ENCODE measurements at regions not wholly inside any gene's neighbourhood (a gene's known extent, or its start where the extent isn't known, plus 50 kb on each side); places are given as distances from the start of the nearest gene placed in this dataset.

- Histone ChIP-seq H3K79me1 (replicated peaks; ENCODE audit: low read length, poor library complexity, severe bottlenecking) (no peaks in the 10 kb centered on the region), H4K8ac (ENCODE audit: low read length) (no peak overlapping the region), H3K9me3 (ENCODE audit: control insufficient read depth, low read length) (peaks cover 12% of the 10 kb centered on the region), H2BK5ac (ENCODE audit: low read depth, low read length, poor library complexity, severe bottlenecking) (no peak overlapping the region), H3K4me1 (ENCODE audit: control insufficient read depth, insufficient read depth, low read depth, low read length) (no peaks in the 10 kb centered on the region), H3K4ac (ENCODE audit: low read depth in 1 of 2, low read length in 2 of 2) (no peak overlapping the region), H2BK120ac (ENCODE audit: low read depth, low read length) (no peak overlapping the region), H3K23ac (ENCODE audit: low read length in 2 of 2) (no peak overlapping the region), H3K18ac (ENCODE audit: low read depth in 1 of 2, low read length in 2 of 2) (no peak overlapping the region), H3K4me3 (ENCODE audit: insufficient read depth in 1 of 2, low read depth in 1 of 2, low read length in 2 of 2) (no peak overlapping the region), H3K9ac (ENCODE audit: low read length) (no peak overlapping the region), H3K36me3 (ENCODE audit: control insufficient read depth in 1 of 2, insufficient read depth in 2 of 2, low read depth in 1 of 2, low read length in 2 of 2) (no peaks in the 10 kb centered on the region), H2BK12ac (ENCODE audit: low read length in 2 of 2) (no peak overlapping the region), H3K4me2 (ENCODE audit: low read length, poor library complexity, severe bottlenecking) (no peak overlapping the region), H3K27ac (ENCODE audit: low read length, poor library complexity, severe bottlenecking) (no peak overlapping the region), H2AK5ac (ENCODE audit: low read length, severe bottlenecking) (no peak overlapping the region), H2AFZ (ENCODE audit: low read depth, low read length) (no peak overlapping the region), H3K27me3 (ENCODE audit: control insufficient read depth in 1 of 2, insufficient read depth in 1 of 2, low read length in 2 of 2) (no peaks in the 10 kb centered on the region), H4K91ac (ENCODE audit: low read length) (no peak overlapping the region), H2BK15ac (ENCODE audit: low read depth, poor library complexity, severe bottlenecking) (no peak overlapping the region), H3K14ac (ENCODE audit: low read length in 2 of 2) (no peak overlapping the region)
- no peak for DNase-seq
- WGBS: 72% methylated on average over 1 of the region's 2 CpGs
Measured at GRCh38 chr1:106278716-106279115, 777.8 kb upstream of the PRMT6 start.

DNA sequence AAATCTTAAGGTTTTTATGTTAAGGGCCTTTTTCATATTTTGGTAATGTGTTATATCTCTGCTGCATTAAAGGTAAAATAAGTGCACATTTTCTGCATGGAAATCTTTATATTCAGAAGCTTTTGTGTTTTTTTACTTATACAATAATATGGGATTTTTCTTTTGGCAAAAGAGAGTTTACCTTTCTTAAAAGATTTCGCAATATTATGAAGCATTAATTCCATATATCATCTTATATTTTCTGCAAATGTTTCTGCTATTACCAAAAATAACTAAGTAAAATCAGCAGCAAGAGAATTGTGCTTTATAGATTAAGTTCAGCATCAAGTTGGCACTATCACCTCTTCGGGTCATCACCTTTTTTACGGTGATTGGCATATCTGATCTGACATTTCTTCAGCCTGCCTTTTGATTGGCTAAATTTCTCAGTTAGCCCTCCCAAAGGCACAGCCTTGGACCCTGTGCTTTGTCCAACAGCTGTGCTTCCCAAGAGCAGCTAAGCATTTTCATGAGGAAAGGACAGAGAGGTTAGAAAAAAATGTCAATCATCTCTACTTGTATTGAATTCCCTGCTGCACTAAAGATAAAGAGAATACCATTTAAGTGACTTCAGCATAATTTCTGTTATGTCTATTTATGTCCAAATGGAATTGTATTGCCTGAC lies 767.1 kb upstream of the PRMT6 start:
- DNase-seq: no peak
- Histone ChIP-seq H2BK5ac (ENCODE audit: low read depth, low read length, poor library complexity, severe bottlenecking) (no peak overlapping the region), H3K4me3 (ENCODE audit: insufficient read depth in 1 of 2, low read depth in 1 of 2, low read length in 2 of 2) (no peak overlapping the region), H2BK12ac (ENCODE audit: low read length in 2 of 2) (no peak overlapping the region), H3K18ac (ENCODE audit: low read depth in 1 of 2, low read length in 2 of 2) (no peak overlapping the region), H3K14ac (ENCODE audit: low read length in 2 of 2) (no peak overlapping the region), H3K4me1 (ENCODE audit: control insufficient read depth, insufficient read depth, low read depth, low read length) (no peaks in the 10 kb centered on the region), H3K9me3 (ENCODE audit: control insufficient read depth, low read length) (no peaks in the 10 kb centered on the region), H2BK15ac (ENCODE audit: low read depth, poor library complexity, severe bottlenecking) (no peak overlapping the region), H3K4me2 (ENCODE audit: low read length, poor library complexity, severe bottlenecking) (no peak overlapping the region), H3K9ac (ENCODE audit: low read length) (no peak overlapping the region), H3K27me3 (ENCODE audit: control insufficient read depth in 1 of 2, insufficient read depth in 1 of 2, low read length in 2 of 2) (no peaks in the 10 kb centered on the region), H3K23ac (ENCODE audit: low read length in 2 of 2) (no peak overlapping the region), H2BK120ac (ENCODE audit: low read depth, low read length) (no peak overlapping the region), H2AK5ac (ENCODE audit: low read length, severe bottlenecking) (no peak overlapping the region), H2AFZ (ENCODE audit: low read depth, low read length) (no peak overlapping the region), H4K8ac (ENCODE audit: low read length) (no peak overlapping the region), H3K27ac (ENCODE audit: low read length, poor library complexity, severe bottlenecking) (no peak overlapping the region), H3K79me1 (replicated peaks; ENCODE audit: low read length, poor library complexity, severe bottlenecking) (no peaks in the 10 kb centered on the region), H3K4ac (ENCODE audit: low read depth in 1 of 2, low read length in 2 of 2) (no peak overlapping the region), H4K91ac (ENCODE audit: low read length) (no peak overlapping the region), H3K36me3 (ENCODE audit: control insufficient read depth in 1 of 2, insufficient read depth in 2 of 2, low read depth in 1 of 2, low read length in 2 of 2) (no peaks in the 10 kb centered on the region)
- 92% methylated on average over 2 of the region's 3 CpGs for WGBS

GRCh38 chr1:106290805-106291501 lies 765.5 kb upstream of the PRMT6 start:
- H3K36me3 ChIP-seq (ENCODE audit: control insufficient read depth in 1 of 2, insufficient read depth in 2 of 2, low read depth in 1 of 2, low read length in 2 of 2): no peaks in the 10 kb centered on the region
- H2BK12ac ChIP-seq (ENCODE audit: low read length in 2 of 2): no peak overlapping the region
- no peak overlapping the region for H2AFZ ChIP-seq (ENCODE audit: low read depth, low read length)
- no peak overlapping the region for H3K4ac ChIP-seq (ENCODE audit: low read depth in 1 of 2, low read length in 2 of 2)
- no peak overlapping the region for H2BK5ac ChIP-seq (ENCODE audit: low read depth, low read length, poor library complexity, severe bottlenecking)
- no peak overlapping the region for H4K91ac ChIP-seq (ENCODE audit: low read length)
- H3K9me3 ChIP-seq (ENCODE audit: control insufficient read depth, low read length): no peaks in the 10 kb centered on the region
- no peak overlapping the region for H3K27ac ChIP-seq (ENCODE audit: low read length, poor library complexity, severe bottlenecking)
- H2BK15ac ChIP-seq (ENCODE audit: low read depth, poor library complexity, severe bottlenecking): no peak overlapping the region
- no peak for DNase-seq
- H2AK5ac ChIP-seq (ENCODE audit: low read length, severe bottlenecking): no peak overlapping the region
- no peaks in the 10 kb centered on the region for H3K4me1 ChIP-seq (ENCODE audit: control insufficient read depth, insufficient read depth, low read depth, low read length)
- H3K4me3 ChIP-seq (ENCODE audit: insufficient read depth in 1 of 2, low read depth in 1 of 2, low read length in 2 of 2): no peak overlapping the region
- no peak overlapping the region for H3K9ac ChIP-seq (ENCODE audit: low read length)
- H3K27me3 ChIP-seq (ENCODE audit: control insufficient read depth in 1 of 2, insufficient read depth in 1 of 2, low read length in 2 of 2): no peaks in the 10 kb centered on the region
- H3K23ac ChIP-seq (ENCODE audit: low read length in 2 of 2): no peak overlapping the region
- H4K8ac ChIP-seq (ENCODE audit: low read length): no peak overlapping the region
- WGBS: 82% methylated on average over 13 of the region's 13 CpGs
- H3K79me1 ChIP-seq (replicated peaks; ENCODE audit: low read length, poor library complexity, severe bottlenecking): no peaks in the 10 kb centered on the region
- H2BK120ac ChIP-seq (ENCODE audit: low read depth, low read length): no peak overlapping the region
- H3K4me2 ChIP-seq (ENCODE audit: low read length, poor library complexity, severe bottlenecking): no peak overlapping the region
- no peak overlapping the region for H3K14ac ChIP-seq (ENCODE audit: low read length in 2 of 2)
- H3K18ac ChIP-seq (ENCODE audit: low read depth in 1 of 2, low read length in 2 of 2): no peak overlapping the region

DNA sequence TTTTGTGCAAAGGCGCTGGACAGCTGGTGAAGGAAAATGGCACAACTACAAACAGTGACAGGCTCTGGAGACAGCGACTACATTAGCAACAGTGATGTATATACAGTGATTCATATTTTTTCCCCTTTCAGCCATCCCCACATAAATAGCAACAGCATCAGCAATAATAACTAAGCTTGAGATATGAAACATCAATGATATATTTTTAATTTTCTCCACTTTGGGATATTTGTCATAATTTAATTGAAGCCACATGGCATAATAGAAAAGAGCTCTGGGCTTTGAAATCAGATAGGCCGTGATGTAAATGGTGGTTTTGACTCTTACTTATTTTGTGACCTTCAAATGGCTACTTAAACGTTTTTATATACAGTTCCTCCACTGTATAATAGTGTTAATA lies 764.3 kb upstream of the PRMT6 start:
- Histone ChIP-seq H3K27me3 (ENCODE audit: control insufficient read depth in 1 of 2, insufficient read depth in 1 of 2, low read length in 2 of 2) (no peaks in the 10 kb centered on the region), H3K9ac (ENCODE audit: low read length) (no peak overlapping the region), H3K4me1 (ENCODE audit: control insufficient read depth, insufficient read depth, low read depth, low read length) (no peaks in the 10 kb centered on the region), H2BK15ac (ENCODE audit: low read depth, poor library complexity, severe bottlenecking) (no peak overlapping the region), H4K91ac (ENCODE audit: low read length) (no peak overlapping the region), H3K4me3 (ENCODE audit: insufficient read depth in 1 of 2, low read depth in 1 of 2, low read length in 2 of 2) (no peak overlapping the region), H4K8ac (ENCODE audit: low read length) (no peak overlapping the region), H2BK5ac (ENCODE audit: low read depth, low read length, poor library complexity, severe bottlenecking) (no peak overlapping the region), H2BK120ac (ENCODE audit: low read depth, low read length) (no peak overlapping the region), H3K27ac (ENCODE audit: low read length, poor library complexity, severe bottlenecking) (no peak overlapping the region), H3K18ac (ENCODE audit: low read depth in 1 of 2, low read length in 2 of 2) (no peak overlapping the region), H3K14ac (ENCODE audit: low read length in 2 of 2) (no peak overlapping the region), H3K79me1 (replicated peaks; ENCODE audit: low read length, poor library complexity, severe bottlenecking) (no peaks in the 10 kb centered on the region), H3K4me2 (ENCODE audit: low read length, poor library complexity, severe bottlenecking) (no peak overlapping the region), H2AK5ac (ENCODE audit: low read length, severe bottlenecking) (no peak overlapping the region), H2AFZ (ENCODE audit: low read depth, low read length) (no peak overlapping the region), H2BK12ac (ENCODE audit: low read length in 2 of 2) (no peak overlapping the region), H3K23ac (ENCODE audit: low read length in 2 of 2) (no peak overlapping the region), H3K9me3 (ENCODE audit: control insufficient read depth, low read length) (no peaks in the 10 kb centered on the region), H3K4ac (ENCODE audit: low read depth in 1 of 2, low read length in 2 of 2) (no peak overlapping the region), H3K36me3 (ENCODE audit: control insufficient read depth in 1 of 2, insufficient read depth in 2 of 2, low read depth in 1 of 2, low read length in 2 of 2) (no peaks in the 10 kb centered on the region)
- WGBS: 88% methylated on average over 1 of the region's 4 CpGs
- no peak for DNase-seq
